ENCODE measurements at regions not wholly inside any gene's neighbourhood (a gene's known extent, or its start where the extent isn't known, plus 50 kb on each side); places are given as distances from the start of the nearest gene placed in this dataset.
A peak's percentile ranks its signal among the peaks of the same experiment; 100 is the strongest.

DNA sequence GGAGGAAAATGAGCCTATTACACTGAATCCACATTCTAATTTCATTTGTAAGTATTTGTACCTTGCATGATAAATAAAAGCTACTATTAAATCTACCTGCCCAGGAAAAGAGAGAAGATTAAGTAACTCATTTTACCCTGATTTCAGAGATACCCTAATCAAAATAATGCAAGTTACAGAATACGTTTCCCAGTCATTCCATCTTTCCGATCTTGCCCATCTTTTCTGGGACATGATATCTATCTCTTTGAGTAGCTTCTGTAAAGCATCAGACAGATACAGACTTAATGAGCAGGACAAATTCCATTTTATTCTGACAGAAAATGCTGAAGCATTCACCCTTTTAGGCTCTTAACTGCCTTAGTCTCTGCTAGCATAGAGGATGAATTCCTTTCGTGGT, 56.6 kb downstream of the SPRY2 start:
- no peak for DNase-seq

DNA sequence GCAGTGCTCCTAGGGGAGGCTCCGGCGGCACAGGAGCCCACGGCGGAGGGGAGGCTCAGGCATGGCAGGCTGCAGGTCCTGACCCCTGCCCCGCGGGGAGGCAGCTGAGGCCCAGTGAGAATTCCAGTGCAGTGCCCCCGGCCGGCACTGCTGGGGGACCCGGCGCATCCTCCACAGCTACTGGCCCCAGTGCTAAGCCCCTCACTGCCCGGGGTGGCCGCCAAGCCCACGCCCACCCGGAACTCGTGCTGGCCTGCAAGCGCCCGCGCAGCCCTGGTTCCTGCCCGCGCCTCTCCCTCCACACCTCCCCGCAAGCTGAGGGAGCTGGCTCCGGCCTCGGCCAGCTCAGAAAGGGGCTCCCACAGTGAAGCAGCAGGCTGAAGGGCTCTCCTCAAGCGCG, 62.2 kb downstream of the SPRY2 start:
- DNase-seq: no peak

DNA sequence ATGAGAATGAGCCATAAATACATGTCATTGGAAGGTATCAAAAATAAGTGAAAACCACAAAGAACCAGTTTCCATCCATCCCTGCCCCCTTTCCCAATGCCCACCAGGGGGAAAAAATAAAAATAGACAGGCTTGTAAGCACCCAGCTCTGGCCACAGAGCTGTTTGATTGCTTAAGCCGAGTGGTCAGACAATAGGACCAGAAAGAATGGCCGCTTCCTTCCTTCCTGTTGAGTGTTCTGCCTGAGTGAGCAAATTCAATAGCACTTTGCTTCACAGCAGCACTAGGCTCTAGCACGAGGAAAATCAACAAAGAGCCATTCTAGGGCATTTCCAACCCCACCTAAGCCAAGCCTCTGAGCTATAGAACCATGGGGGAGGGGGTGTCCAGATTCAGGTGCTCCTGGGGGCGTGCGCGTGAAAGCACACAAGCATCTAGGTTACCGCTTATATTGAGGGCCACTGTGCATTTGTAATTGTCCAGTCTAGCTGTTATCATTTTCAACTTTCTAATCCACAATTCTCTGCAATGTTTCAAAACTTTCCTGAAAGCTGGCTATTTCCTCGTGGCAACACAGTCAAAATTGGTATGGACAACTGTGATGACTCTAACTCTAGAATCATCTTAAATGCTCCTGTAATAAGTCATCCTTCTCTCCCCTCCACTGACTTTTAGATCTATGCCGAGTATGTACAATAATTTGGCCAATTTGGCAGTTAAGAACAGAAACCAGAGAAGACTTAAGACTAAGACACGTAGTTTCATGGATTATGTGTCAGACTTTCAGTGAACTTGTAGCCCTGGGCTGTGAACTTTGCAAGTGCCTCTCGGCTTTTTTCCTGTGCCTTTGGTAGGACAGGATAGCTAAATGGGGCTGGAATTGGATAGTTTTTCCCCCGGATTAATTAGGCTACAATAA, 64.3 kb downstream of the SPRY2 start:
- peak; percentile 10 for DNase-seq

- DNase-seq: no peak
These were observed 66.3 kb downstream of the SPRY2 start for GRCh38 chr13:80274643-80275042.

- no peak for DNase-seq
These were observed 67.2 kb downstream of the SPRY2 start for GRCh38 chr13:80273718-80274117.

GRCh38 chr13:80265348-80265747, 75.6 kb downstream of the SPRY2 start:
- DNase-seq: no peak

- no peak for DNase-seq
These were observed 77.0 kb downstream of the SPRY2 start for GRCh38 chr13:80263745-80264513.

DNA sequence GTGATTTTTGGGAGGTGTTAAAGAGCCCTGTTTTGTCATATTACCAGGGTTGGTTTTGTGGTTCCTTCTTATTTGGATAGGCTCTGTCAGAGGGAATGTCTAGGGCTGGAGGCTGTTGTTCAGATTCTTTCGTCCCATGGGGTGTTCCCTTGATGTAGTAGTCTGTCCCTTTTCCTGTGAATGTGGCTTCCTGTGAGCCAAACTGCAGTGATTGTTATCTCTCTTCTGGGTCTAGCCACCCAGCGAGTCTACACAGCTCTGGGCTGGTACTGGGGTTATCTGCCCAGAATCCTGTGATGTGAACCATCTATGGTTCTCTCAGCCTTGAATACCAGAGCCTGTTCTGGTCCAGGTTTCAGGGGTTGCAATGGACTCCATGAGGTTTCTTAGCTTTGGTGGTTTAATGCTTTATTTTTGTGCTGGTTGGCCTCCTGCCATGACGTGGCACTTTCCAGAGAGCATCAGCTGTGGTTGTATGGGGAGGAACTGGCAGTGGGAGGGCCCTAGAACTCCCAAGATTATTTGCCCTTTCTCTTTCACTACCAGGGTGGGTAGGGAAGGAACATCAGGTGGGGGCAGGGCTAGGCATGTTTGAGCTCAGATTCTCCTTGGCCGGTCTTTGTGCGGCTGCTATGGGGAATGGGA, 78.8 kb downstream of the SPRY2 start:
- no peak for DNase-seq

DNA sequence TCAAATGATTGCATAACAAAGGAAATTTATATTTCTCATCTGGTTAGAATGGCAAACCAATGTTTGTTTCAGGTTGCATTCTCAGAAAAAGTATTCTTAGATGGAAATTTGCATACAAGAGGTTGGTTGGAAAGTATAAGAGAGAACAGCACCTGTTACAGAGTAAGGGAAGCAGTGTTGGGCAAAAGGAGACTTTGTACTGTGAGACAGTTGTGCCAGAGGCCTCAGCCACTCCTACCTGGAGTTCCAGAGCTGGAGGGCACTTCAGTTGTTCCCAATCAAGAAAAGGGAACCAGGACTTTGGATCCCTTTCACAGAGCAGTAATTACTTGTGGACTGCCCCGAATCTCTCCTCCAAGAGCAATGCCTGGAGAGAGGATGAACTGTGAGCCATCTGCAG, 81.8 kb downstream of the SPRY2 start:
- no peak for DNase-seq

GRCh38 chr13:80256352-80256932, 84.5 kb downstream of the SPRY2 start:
- no peak for DNase-seq

DNA sequence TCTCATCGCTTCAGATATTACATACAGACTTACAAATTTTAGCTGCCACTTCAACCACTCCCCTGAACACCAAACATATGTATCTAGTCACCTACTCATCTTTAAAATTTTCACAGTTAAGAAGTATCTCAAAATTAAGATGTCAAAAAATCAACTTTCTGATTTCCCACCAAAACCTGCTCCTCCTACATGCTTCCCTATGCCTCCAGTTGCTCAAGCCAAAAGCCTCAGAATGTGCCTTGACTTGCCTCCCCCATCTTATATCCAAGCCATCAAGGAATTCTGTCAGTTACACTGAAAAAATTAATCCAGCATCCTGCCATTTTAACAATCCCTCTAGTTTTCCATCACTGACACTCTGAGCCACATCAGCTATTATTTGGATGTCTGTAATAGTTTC, 85.0 kb downstream of the SPRY2 start:
- DNase-seq: no peak

- DNase-seq: no peak
These were observed 89.5 kb downstream of the SPRY2 start for GRCh38 chr13:80251403-80251802.

DNA sequence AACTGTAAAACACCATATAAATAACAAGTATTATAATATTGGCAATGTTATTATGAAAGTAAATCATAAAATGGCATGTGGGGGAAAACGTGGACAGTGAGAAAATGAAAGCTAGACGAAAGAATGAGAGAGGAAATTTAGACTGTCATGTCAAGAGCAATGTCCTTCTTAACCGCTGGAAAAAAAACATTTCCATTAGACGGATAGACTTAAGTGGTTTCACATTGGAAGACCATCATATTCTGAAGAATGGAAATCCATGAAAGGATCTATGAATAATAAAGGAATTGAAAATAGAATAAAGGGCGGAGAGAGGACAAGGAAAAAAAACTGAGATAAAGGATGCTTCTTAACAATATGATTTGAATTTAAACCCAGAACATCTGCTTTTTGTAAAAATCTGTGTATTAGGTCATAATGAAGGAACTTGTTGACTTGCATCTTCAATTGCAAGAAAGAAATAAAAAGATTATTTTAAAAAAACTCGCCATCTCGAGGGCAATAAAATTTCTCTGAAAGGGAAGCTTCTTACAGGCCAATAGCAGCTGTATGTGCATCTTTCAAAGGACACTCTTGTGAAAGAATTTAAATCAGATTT, 90.6 kb downstream of the SPRY2 start:
- no peak for DNase-seq

GRCh38 chr13:80249516-80250212, 91.3 kb downstream of the SPRY2 start:
- no peak for DNase-seq

DNA sequence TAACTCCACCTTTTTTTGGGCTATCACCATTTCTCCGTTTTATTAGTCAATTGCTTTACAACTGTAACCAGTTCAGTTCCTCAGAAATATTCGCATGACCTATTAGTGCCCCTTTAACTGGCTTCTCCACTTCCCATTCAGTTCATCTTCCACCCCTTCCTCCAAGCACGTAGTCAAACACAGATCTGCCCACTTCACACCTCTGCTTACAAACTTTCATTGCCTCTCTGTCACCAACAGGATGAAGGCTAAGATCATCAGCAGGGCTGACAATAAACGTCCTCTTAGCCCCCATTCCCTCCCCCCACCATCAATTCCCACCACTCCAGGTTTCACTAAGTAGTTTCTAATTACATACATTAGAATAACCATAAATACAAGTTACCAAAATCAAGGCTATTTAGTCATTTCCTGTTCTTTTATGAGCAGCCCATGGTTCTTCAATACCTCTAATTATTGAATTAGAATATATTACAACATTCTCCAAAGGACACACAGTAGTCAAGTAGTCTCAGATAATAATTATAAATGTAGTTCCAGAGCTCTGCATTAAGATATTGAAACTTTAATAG, 95.7 kb downstream of the SPRY2 start:
- no peak for DNase-seq

DNA sequence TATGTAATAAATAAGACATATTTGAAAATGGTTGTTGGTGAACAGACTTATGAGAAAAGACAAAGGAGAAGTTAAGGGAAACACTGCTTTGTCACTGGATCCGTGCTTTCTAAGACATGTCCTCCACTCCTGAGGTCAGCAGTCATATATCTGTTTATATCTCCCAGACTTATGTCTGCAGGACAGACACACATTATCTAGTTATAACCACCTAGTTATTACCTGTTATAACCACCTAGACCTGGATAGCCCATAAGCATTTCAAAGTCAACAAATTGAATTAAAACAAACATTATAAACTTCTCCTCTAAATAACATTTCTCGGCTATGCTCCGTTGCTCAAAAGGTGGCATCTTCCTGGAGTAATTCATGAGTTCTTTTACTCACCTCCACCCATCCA, 96.4 kb downstream of the SPRY2 start:
- no peak for DNase-seq

- DNase-seq: no peak
These were observed 98.0 kb downstream of the SPRY2 start for GRCh38 chr13:80242728-80243427.

- DNase-seq: peak in 1 of 2 donors; percentile 64
These were observed 101.2 kb downstream of the SPRY2 start for GRCh38 chr13:80239571-80240255.

DNA sequence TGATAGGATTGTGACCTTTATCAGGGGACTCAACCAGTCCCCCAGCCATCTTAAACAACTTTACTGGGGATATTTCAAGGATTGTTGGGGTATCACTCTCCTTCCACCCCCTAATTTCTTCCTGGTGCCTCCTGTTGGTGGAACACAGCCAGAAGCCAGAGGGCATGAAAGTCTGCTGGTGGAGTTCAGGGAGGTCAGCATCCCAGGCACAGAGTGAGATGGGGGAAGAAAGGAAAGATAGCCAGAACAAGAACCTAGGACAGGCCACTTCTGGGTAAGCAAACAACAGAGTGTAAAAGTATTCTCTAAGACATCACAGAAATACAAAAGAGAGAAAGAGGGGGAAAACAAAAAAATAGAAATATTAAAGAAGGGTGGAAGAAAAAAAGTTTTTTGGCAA, 101.8 kb downstream of the SPRY2 start:
- DNase-seq: no peak

- DNase-seq: no peak
These were observed 103.3 kb downstream of the SPRY2 start for GRCh38 chr13:80237646-80238045.
